Stimulated activated CD8-positive, alpha-beta memory T cell treated with anti-CD3 and anti-CD28 coated beads, Interleukin-15, amount 100 ng/mL, for 48 hours (primary cell): ENCODE measurements at regions not wholly inside any gene's neighbourhood (a gene's known extent, or its start where the extent isn't known, plus 50 kb on each side); places are given as distances from the start of the nearest gene placed in this dataset.
"Not testable (repeated sequence)": the region's sequence is repeated elsewhere in the genome, so short reads cannot be mapped to it uniquely, and the experiment has no call there.

Experiments used
- DNase-seq, 2 donors: peaks; one replicate each; pipeline ENCODE4 v3.0.0-alpha.2; 2020; ENCODE audit warnings: low read depth in 2 of 2

DNA sequence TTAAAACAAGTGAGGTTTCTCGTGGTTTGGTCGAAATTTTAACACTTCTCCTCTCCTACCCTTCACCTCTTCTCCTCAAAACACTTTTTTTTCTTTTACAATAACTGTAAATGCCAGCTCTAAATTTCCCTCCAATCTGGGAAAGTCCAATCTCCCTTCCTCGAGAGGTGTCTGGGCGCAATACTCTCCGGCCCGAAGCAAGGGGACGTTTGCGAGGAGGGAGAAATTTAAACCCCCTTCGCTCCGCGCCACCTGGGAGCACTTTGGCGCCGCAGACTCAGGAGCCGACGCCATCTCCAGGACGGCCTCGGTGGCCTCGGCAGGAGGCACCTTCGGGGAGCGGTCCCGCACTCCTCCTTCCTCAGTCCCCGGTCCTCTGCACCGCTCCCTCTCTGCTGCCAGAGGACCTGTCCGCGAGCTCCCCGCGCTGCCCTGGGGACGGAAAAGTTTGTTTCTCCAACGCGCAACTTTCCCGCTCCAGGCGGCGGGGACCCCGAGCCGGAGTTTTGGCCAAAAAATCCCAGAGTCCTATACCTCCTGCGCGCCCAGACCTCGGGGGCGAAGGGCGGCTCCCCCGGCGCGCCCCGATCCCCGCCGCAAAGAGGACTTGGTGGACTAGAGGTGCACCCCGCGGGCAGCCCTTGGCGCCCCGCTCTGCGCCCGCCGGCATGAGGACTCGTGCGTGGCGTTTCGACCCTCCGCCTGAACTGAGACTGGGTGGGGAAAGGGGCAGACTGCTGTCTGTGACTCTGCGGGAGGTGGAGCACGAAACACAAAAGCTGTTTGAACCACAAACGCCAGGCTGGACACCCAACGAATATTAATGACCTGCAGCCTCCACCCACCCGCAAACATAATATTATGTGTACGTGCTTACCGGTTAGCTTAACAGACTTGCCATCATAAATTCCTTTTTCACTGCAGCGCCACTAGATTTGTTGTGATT, 95.2 kb upstream of the HMGA2 start:
- DNase-seq = no peak

DNA sequence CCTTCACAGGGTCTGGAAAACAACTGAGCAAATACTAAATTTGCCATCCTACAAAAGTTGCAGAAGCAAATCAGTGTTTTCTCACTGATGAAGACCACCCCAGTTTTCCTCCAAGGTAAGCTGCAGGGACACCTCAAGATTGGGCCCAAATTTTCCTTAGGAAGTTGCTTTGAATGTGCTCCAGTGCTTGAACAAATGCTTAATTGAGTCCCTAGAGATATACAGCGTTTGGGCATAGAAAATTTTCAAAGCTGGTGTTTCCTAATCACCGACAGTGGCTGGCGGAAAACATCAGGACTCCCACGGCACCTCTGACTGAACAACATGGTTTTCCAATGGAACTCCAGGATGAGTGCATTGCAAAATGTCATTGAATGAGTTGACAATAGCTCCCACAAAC, 92.5 kb upstream of the HMGA2 start:
- no peak for DNase-seq

- not testable (repeated sequence) for DNase-seq
These were observed 90.6 kb upstream of the HMGA2 start for GRCh38 chr12:65733643-65734042.

GRCh38 chr12:65734226-65734625, 90.1 kb upstream of the HMGA2 start:
- DNase-seq = no peak

- no peak for DNase-seq
These were observed 84.7 kb upstream of the HMGA2 start for GRCh38 chr12:65739606-65740005.

- no peak for DNase-seq
These were observed 83.8 kb upstream of the HMGA2 start for GRCh38 chr12:65740506-65740872.

DNA sequence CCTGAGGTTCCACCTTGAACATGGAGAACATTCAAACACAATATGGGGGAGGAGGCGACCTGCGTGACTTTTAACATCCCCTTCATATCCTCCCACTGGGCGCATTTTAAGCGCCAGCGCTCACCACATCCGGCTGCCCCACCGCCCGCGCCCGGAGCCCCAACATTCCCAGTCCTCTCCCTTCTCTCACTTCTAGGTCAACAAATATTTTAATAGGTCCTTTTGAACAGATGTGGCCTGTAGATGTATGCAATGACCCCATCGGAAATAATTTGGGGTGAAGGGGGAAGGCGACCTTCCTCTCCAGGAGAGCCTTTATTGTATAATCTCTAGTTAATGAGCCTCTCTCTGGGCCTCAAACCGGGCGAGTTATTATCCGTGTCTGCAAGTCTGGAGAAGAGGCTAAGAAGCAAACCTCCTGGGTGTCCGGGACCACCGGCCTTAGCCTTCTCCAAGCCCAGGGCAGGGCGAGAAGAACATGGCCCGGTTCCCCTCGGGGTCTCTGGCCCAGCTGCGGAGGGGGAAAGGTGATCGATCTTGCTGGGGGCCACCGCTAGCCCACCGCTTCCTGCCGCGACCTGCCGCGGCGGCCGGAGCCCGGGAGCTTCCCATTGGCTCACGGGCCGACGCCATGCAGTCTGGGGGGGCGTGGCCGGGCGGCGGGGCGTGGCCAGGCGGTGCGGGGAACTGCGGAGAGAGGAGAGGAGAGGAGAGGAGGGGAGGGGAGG, 83.2 kb upstream of the HMGA2 start:
- DNase-seq = peak; percentile 49 to 55

DNA sequence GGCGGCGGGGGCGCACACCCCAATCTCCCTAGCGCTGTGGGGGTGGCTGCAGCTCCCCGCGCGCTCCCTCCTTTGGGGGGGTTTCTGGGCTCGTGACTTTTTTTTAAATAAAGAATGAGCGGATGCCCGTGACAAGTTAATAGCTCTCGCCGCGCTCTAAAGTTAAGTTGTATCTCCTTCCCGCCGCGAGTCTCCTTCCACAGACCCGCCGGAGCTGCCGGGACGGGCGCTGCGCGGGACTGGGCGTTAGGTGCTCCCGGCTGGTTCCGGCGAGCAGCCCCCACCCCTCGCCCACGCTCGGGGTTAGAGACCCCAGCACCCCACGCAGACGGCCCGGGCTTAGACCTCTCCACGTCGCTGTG, 82.6 kb upstream of the HMGA2 start:
- DNase-seq = no peak

- DNase-seq = no peak
These were observed 82.0 kb upstream of the HMGA2 start for GRCh38 chr12:65742018-65743010.

- DNase-seq = not testable (repeated sequence)
These were observed 79.9 kb upstream of the HMGA2 start for GRCh38 chr12:65744236-65744840.

- no peak for DNase-seq
These were observed 76.9 kb upstream of the HMGA2 start for GRCh38 chr12:65747338-65747737.

GRCh38 chr12:65748332-65748731, 76.0 kb upstream of the HMGA2 start:
- DNase-seq = no peak

GRCh38 chr12:65754290-65754689, 70.0 kb upstream of the HMGA2 start:
- no peak for DNase-seq

- no peak for DNase-seq
These were observed 69.3 kb upstream of the HMGA2 start for GRCh38 chr12:65754744-65755595.

DNA sequence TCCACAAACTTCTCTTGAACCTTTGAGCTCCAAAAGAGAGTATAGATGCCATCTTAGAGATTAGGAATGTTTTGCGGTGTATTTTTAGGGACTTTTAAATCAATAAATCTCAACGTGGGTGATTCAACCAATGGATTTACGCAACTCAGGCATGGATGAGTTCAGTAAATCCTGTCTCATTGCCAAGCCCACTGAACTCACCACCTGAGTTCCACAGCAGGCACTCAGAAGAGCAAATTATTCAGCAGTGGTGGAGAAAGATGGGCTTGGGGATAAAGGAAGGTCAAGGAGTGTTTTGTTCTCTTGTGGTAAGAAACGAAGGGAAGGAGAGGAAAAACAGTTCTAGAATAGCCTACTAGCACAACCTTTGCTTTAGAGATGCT, 68.7 kb upstream of the HMGA2 start:
- DNase-seq = no peak

DNA sequence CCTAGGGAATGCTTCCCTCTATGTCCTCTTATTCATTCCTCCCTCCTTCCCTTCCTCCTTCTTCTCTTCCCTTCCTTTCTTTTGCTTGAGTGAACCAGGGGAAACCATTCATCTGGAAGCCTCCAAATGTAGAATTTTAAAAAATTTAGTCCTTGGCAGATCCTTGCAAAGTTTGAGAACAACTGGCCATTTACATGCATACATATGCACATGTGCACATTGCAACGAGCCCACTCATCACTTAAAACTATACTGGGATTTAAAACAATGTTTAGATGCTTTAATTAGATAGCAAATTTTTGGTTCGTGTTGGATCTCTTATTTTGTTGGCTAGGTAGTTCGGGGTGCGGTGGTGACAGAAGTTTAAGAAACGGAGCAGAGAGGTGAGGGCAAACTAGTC, 68.0 kb upstream of the HMGA2 start:
- no peak for DNase-seq

DNA sequence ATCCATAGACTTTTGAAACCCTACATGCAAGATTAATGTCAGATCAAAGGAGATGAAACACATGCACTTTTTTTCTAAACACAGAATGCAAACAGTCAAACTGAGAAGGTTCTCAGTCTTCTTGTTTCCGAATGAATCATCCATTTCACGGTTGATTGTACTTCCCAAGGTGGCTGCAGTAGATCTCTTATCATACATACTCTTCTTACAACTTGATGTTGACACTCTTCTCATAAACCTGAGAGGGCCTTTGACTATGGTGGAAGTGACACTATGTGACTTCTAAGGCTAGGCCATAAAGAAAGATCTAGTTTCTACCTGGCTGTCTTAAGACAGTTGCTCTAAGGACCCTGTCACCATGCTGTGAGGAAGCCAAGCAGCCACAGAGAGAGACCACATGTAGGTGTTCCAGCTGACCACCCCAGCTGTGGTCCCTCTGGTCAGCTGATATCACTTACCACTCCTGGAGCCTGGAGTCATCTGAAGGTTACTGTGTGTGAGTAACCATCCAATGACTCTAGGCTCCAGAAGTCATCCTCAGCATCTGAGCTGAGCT, 67.2 kb upstream of the HMGA2 start:
- no peak for DNase-seq

GRCh38 chr12:65758401-65758800, 65.9 kb upstream of the HMGA2 start:
- DNase-seq = no peak

DNA sequence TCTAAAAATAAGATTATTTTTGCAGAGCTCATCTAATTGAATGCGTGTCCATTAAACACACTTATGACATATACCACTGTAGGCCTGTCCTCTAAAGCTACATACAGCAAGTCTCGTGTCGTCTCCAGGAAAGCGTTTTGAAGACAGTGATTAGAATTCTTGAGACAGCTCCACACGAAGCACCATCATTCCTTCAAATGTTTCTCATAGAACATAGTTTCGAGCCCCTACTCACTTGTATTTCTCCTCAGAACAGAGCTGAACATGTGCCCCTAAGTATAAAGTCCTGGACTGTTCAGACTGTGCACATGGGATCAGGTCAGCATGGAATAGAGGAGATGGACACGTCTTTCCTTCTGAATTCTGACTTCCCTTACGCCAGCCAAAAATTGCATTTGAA, 64.5 kb upstream of the HMGA2 start:
- no peak for DNase-seq

- no peak for DNase-seq
These were observed 63.0 kb upstream of the HMGA2 start for GRCh38 chr12:65761301-65761700.
